ENCODE measurements at regions not wholly inside any gene's neighbourhood (a gene's known extent, or its start where the extent isn't known, plus 50 kb on each side); places are given as distances from the start of the nearest gene placed in this dataset.

DNA sequence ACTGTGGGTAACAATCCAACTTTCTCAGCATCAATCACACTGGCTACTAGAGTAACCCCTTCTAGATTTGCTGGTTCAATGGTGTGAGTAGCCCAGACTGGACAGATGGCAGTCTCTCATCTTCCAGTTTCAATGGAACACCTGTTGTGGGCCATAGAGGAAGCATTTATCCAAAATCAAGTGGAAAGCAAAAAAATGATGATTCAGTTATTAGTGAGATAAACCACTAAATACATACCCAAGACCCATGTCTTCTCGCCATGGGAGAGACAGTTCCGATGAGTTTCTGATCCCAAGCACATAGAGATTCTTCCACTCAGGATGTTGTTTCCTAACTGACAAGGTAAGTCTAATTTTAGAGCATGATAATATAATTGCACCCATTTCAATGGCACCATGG, 194.0 kb downstream of the IRS1 start:
- TF ChIP-seq CTCF (IDR thresholded peaks at IDR 0.05; ENCODE audit: low read depth, low read length, missing input control) (no peak), TAF1 (conservative IDR thresholded peaks at IDR 0.05) (no peak), JUND (IDR thresholded peaks at IDR 0.05) (no peak), SP1 (IDR thresholded peaks at IDR 0.05) (no peak), RAD21 (IDR thresholded peaks at IDR 0.05) (no peak)
- TF ChIP-seq, protein P1, sequence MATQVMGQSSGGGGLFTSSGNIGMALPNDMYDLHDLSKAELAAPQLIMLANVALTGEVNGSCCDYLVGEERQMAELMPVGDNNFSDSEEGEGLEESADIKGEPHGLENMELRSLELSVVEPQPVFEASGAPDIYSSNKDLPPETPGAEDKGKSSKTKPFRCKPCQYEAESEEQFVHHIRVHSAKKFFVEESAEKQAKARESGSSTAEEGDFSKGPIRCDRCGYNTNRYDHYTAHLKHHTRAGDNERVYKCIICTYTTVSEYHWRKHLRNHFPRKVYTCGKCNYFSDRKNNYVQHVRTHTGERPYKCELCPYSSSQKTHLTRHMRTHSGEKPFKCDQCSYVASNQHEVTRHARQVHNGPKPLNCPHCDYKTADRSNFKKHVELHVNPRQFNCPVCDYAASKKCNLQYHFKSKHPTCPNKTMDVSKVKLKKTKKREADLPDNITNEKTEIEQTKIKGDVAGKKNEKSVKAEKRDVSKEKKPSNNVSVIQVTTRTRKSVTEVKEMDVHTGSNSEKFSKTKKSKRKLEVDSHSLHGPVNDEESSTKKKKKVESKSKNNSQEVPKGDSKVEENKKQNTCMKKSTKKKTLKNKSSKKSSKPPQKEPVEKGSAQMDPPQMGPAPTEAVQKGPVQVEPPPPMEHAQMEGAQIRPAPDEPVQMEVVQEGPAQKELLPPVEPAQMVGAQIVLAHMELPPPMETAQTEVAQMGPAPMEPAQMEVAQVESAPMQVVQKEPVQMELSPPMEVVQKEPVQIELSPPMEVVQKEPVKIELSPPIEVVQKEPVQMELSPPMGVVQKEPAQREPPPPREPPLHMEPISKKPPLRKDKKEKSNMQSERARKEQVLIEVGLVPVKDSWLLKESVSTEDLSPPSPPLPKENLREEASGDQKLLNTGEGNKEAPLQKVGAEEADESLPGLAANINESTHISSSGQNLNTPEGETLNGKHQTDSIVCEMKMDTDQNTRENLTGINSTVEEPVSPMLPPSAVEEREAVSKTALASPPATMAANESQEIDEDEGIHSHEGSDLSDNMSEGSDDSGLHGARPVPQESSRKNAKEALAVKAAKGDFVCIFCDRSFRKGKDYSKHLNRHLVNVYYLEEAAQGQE (IDR thresholded peaks at IDR 0.05), result no peak

Measured in liver (tissue), 3 donors.